Activated CD8-positive, alpha-beta memory T cell treated with anti-CD3 and anti-CD28 coated beads for 1 hour (primary cell): ENCODE measurements at regions not wholly inside any gene's neighbourhood (a gene's known extent, or its start where the extent isn't known, plus 50 kb on each side); places are given as distances from the start of the nearest gene placed in this dataset.

ENCODE experiments used
- DNase-seq, 2 donors: peaks; one replicate each; pipeline ENCODE4 v3.0.0-alpha.2; 2020; ENCODE audit warnings: low read depth in 1 of 2; ENCODE audit errors: extremely low read depth in 1 of 2

DNA sequence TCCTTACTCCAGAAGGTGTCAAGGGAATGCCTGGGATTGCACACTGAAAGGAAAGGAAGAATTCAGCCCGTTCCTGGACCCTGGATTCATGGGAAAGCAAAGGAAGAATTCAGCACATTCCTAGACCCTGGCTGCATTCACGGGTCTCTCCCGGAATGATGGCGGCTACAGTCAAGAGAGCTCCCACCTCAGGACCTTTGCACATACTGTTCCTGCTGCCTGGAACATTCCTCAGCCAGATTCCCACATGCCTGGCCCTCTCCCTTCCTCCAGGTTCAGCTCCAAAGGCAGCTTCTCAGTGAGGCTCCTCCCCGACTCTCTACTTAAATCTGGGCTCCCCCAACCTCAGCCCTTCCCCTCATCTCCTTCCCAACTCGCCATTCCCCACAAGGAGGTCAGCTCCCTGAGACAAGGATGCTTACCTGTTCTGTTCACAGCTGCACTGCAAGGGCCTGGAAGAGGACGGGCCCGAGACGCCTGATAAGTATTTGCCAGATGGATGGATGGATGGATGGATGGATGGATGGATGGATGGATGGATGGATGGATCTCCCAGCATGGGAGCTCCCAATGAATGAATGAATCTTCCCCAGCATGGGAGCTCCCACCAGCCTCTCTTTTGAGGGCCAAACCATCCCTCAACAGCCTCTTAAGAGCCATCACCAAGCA lies 77.4 kb downstream of the NCOR2 start:
- no peak for DNase-seq

DNA sequence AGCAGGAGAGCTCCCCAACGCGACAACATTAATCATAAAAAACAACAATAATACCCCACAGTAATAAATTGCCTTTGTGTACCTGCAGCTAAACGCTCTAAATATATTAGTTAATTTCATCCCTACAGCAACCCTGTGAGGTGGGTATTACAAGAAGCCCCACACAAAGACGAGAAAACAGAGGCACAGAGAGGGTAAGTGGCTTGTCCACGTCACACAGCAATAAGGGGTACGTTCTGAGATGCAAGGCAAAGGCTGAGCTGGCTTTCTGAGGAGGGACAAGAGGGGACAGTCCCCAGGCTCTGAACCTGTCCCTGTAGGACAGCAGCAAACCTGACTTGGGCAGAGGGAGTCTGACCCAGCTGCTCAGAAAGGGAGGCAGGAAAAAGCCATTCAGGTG lies 78.2 kb downstream of the NCOR2 start:
- no peak for DNase-seq

DNA sequence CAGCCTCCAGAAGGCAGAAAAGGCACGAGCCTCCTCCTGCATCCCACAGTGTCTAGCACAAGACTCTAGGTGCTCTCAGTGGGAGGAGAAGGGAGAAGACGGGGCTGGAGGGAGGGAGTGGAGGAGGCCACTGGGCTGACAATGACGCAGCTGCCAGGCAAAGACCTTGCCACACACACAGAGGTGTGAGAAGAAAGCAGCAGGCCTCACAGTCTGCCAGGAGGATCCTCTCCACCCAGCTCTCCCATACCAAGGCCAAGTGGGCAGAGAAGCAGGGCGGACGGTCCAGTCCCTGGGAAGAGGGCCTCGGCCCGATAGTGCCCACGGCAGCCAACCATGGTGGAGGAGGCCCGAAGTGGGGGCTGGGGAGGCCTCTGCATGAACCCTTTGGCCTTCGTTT lies 78.9 kb downstream of the NCOR2 start:
- no peak for DNase-seq

DNA sequence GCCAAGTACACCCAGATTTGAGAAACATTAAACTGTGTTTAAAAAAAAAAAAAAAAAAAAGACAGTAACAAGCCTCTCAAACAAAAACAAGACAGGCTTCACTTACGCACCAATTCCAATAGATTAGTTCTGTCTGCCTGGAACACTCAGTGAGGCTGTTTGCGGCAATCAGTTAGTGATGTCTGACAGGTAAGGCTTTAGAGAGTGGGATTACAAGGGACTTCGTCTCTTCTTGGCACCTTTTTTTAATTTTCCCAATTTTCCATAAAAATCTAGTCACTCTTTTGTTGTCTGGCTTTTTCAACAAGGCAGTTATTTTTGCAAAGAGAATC lies 79.6 kb downstream of the NCOR2 start:
- no peak for DNase-seq

DNA sequence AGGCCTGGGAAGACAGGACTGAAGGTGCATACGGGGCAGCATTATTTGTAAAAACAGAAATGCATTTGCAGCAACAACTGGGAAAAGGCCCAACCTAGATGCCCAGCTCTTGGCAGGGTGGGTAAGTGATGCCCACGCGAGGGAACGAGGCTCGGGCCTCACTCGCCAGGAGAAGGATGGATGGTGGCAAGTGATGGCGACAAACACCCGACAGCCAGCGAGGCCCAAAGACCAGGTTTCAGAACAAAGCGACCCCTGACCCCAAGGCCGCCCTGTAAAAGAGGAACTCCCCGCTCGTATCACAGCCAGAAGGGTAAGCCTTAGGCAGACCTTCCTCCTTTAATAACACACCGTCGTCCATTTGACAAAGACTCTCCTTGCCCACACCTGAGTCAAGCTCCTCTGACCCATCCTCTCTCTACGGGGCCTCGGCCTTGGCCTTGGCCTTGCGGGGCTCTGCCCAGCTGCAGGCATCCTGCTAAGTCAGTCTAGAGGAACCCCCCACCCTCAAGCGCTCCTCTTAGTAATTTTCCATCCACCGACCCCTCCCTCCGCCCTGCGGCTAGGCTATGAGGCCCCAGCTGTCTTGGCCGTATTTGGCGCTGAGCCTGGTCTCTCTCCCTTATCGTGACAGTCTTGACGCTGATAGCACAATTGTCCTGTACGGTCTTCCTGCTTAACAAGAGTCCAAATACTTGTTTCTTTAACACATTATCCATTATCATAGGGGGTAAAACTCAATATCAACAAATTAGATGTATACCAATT lies 80.2 kb downstream of the NCOR2 start:
- DNase-seq = no peak

DNA sequence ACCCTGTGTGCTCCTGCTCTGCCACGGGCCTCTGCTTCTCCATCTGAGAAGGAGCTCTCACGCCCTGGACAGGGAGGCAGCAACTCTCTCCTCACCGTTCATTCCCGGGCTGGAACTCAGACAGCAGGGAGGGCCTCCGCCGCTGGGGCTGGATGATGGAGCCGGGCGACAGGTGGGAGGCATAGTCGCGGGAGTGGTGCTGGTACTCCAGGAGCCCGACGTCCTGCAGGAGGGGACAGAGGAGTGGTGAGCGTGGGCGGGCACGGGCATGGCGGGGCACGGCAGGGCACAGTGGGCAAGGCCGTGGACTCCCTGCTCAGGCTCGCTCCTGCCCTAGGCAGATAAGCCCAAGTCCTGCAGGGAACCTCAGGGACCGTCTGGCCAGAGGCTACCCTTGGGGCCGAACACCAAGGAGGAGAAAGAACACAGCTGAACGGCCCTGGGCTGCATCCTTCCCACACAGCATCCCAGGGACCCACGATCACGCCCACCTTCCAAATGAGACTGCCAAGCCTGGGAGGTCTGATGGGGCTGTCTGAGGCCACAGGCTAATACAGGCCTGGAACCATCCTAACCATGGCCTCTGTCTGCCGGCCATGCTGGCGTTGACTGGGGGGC lies 81.0 kb downstream of the NCOR2 start:
- no peak for DNase-seq

DNA sequence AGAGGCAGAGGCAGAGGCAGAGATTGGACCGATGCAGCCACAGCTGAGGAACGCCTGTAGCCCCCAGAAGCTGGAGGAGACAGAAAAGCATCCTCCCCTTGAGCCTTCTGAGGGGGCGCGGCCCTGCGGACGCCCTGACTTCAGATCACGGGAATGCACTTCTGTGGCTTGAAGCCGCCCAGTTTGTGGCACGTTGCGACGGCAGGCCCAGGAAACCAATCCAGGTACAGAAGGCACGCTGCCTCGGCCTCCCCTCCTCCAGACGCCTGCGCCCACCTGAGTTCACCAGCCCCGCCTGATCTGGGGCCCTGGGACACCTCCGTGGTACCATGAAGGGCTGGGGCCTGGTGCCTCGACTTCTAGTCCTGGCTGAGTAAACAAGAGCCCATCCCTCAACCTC lies 82.0 kb downstream of the NCOR2 start:
- no peak for DNase-seq

DNA sequence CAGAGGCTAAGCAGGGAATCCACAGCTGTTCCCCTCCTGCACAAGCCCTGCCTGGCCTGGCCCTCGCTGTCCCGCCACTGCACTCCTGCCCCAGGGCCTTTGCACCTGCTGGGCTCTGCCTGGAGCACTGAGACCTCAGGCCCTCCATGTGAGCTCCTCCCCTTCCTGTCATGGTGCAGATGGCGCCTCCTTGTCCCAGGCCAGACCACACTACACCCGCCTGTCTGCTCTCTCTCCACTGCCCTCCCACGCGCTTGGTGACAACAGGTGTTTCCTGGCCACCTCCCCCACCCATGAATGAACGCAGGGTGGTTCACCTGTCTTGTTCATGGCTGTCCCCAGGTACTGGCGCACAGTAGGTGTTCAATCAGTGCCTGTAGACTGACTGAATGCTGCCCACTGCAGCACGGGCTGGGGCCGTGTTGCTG lies 82.9 kb downstream of the NCOR2 start:
- no peak for DNase-seq

DNA sequence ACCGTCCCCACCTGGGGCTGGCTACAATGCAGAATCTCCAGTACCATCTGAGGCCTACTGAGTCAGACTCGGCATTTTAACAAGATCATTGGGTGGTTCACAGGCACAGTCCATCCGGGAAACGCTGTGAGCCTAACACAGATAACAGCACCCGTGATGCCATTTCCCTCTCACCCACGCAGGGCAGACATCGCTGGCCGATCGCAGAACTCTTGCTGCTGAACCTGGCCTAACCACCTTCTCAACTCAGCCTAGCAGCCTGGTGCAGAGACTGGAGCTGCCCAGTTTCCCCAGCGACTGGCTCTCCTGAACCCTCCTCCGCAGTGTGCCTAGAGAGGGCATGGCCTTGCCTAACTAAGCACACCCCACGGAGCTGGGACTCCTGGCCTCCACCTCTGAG lies 83.3 kb downstream of the NCOR2 start:
- no peak for DNase-seq

DNA sequence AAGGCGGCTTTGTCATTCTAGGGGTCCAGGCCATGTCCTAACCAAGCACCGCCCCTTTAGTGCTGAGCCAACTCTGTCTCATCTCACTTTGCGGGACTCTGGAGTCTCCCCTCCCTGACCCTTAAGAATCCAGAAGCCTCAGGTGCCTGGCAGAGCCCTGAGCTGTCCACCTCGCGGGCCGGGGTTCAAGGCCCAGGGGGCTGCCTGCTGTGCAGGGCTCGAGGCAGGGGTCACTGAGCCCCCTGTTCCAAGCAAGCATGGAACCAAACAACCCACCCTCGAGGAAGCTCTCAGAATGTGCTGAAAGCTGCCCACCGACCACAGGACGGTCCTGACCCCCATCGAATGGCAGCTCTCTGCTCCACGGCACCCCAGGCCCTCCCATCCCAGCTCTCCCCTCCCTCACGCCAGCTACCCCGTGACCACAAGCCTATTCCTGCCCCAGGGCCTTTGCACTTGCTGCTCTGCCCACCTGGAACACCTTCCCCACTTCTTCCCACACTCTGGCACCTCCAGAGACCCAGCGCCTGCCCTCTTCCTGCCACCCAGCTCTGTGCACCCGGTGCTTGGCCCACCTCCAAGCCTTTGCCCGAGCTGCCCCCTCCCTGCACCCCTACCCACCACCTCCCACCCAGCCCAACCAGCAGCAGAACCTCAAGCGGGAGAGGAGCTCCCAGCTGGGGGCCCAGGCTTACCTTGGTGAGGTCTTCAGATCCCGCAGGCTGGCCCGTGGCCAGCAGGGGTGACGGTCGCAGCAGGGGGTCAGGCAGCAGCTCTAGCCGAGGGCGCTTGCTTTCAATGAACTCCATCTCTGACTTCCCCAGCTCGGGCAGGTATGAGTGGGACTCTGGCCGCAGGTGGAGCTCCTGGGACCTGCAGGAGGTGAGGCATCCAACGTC lies 84.3 kb downstream of the NCOR2 start:
- no peak for DNase-seq

DNA sequence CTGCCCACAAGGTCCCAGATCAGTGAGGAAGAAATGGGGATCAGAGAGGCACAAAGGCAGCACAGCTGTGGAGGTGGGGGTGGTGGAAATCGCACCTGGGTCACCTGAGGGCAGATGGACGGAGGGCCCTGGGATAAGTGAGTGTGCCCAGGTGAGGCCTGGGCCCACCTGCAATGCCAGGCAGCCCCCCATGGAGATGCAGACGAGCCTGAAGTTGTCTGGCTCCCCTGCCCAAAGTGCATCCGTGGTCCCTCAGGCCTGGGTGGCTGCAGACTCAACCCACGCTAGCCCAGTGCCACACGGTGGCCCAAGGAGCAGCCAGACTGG lies 84.9 kb downstream of the NCOR2 start:
- DNase-seq = no peak

DNA sequence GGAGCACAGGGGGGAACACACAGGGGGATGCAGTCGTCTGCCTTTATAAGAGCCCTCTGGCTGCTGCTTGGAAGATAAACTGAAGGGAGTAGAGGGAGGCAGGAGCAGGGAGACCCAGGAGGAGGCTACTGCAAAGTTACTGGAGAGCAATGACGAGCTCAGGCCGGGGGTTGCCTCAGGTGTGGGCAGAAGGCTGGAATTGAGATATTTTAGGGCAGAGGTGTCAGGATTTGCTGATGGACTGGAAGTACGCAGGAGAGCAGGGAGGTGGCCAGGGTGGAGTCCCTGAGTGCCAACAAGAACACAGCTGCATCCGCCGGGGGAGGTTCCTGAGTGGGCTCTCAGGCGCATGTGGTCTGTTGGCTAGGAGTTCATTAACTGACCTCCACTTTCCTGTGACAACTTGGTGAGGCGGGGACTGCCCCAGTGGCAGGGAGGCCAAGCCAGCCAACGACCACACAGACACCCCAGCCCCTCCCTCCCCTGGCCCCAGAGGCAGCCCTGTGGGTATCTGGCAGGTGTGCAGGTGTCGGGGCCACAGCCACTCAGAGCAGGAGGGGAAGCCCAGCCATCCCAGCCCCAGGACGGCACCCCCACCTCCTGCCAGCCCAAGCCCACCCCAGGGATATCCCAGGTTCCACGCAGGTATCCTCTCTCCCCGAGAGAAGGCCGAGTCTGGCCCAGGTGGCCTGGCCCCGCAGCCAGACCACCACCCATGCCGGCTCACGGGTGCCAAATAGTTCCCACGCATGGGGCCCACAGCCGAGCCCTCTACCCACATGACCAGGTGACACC lies 85.4 kb downstream of the NCOR2 start:
- no peak for DNase-seq

DNA sequence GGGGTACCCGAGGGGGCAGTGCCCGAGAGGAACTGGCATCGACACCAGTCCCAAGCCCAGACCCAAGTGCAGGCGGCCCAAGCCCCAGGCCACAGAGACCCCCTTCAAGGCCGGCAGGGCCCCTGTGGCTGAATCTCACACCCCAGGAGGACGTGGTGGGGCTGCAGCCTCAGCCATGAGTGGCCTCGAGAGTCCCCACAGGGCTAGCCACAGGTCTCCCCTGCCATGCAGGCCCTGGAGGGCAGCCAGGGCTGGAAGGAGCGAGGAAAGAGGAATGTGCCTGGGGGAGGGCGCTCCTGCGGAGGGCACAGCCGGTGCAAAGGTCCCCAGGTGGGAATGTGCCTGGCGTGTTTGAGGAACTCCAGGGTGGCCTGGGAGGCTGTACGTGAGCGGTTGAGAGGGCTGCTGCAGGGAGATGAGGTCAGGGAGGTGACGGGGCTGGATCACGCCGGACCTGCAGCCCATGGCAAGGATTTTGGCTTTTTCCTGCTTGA lies 86.1 kb downstream of the NCOR2 start:
- no peak for DNase-seq

DNA sequence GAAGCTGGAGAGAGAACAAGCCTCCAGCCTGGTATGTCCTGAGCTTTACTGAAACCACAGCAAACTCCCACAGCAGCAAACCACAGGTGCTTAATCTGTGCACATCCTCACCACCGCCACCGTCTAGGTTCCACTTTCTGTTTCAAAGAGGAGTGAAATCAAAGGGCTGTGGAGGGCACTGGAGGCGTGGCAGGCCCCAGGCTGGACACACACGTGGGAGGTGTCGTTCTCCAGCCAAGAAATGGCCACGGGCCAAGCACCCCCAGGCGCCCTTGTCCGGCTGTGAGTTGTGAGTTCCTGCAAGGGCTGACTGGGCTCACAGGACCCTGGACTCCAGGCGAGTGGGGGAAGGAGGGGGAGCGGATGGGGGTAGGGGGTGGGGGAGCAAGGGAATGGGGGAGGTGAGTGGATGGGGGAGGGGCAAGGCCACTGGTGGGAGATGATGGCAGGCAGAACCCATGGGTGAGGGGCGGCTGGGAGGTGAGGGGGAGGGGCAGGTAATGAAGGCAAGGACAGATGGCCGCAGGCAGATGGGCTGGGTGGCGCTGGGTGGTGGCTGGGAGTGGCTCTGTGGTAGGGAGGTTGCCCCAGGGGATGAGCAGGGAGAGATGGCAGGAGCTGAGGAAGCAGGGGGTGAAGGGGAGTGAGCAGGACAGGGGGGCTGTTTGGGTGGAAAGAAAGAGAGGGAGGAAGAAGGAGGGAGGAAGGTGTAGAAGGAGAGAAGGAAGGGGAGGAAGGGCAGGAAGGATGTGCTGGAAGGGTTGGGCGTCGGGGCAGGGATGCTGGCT lies 86.7 kb downstream of the NCOR2 start:
- DNase-seq = no peak

DNA sequence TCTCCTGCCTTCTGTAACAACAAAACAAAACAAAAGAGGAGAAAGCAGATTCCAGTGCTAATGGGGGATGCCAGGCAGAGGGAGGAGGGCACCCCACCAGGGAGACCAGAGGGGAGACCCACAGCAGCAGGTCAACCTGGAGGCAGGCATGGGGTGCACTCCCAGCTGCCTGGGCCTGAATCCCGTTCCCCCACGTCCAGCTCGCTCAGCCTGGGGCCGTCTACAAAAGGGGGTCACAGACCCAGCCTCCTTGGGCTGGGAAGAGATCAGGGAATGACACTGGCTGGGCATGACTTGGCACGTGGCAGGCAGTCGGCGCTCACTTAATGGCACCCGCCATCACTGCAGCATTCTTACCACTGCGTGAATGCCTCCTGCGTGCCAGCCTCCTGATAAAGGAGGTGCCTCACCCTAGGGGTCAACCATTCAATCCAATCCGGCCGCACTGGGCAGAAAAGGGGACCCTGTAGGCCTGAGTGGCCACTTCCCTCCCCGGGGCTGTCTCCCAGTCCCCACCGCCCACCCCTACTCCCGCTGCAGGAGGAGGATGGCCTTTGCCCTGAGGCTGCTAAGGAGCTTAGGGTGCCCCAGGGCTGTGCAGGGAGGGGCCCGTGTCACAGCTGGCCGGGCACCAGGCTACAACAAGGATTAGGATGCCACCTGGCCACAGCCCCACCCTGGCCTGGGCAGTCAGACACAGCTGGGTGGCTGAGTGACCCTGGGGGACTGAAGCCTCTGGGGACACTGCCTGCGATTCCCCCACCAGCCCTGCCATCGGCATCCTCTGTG lies 87.5 kb downstream of the NCOR2 start:
- no peak for DNase-seq

DNA sequence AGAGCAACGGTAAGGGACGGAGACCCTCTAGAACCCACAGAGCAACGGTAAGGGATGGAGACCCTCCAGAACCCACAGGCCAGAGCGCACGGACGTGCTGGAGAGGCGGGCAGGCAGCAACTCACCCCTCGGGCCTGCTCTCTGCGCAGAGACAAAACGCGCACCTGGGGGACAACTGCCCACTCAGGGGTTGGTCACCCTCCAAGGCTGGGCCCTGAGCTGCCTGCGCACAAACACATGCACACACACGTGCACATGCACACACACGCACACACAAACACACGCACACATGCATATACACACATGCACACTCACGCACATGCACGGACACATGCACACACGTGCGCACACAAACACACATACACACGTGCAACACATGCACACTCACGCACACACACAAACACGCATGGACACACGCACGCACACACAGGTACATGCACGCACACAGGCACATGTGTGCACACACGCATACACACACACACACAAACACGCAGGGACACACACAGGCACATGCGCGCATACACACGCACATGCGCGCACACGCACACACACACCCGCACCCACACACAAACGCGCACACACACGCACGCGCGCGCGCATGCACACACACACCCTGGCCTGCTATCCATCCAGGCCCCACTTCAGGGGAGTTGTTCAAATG lies 88.3 kb downstream of the NCOR2 start:
- no peak for DNase-seq

DNA sequence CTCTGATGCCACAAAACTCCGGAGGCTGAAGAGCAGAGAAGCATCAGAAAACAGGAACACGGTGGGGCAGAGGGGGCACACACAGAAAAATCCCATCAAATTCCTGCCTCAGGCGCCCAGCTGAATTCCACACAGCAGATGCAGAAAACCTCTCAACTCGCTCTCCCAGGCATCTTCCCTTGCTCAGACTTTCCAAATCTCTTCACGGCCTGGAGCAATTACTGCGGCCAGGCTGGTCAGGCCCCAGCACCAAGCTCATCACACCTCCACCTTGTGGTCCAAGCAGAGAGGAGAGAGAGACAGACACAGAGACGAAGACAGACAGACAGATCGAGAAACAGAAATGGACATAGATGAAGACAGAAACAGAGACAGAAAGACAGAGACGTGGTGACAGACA lies 89.0 kb downstream of the NCOR2 start:
- no peak for DNase-seq

DNA sequence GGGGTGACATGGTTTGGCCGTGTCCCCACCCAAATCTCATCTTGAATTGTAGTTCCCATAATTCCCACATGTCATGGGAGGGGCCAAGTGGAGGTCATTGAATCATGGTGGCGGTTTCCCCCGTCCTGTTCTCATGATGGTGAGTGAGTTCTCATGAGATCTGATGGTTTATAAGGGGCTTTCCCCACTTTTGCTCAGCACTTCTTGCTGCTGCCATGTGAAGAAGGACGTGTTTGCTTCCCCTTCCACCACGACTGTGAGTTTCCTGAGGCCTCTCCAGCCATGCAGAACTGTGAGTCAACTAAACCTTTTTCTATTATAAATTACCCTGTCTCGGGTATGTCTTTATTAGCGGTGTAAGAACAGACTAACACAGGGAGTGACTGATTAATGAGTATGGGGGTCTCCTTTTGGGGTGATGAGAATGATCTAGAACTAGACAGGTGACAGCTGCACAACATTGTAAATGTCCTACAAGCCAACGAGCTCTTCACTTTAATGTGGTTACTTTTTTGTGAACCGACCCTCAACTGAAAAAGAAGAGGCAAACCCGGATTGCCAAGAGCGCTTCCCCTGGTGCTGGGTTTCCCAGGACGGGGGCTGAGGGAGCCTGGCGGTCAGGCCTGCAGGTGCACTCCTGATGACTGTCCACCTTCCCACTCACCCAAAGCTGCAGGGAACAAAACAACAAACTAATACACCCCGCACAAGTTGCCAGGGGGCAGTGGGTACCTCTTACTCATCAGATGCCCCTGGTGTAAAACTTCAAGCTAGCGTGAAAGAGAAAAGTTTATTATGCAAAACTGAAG lies 90.1 kb downstream of the NCOR2 start:
- DNase-seq = no peak
